ENCODE measurements at regions not wholly inside any gene's neighbourhood (a gene's known extent, or its start where the extent isn't known, plus 50 kb on each side); places are given as distances from the start of the nearest gene placed in this dataset.
"Not testable (repeated sequence)": the region's sequence is repeated elsewhere in the genome, so short reads cannot be mapped to it uniquely, and the experiment has no call there.

DNA sequence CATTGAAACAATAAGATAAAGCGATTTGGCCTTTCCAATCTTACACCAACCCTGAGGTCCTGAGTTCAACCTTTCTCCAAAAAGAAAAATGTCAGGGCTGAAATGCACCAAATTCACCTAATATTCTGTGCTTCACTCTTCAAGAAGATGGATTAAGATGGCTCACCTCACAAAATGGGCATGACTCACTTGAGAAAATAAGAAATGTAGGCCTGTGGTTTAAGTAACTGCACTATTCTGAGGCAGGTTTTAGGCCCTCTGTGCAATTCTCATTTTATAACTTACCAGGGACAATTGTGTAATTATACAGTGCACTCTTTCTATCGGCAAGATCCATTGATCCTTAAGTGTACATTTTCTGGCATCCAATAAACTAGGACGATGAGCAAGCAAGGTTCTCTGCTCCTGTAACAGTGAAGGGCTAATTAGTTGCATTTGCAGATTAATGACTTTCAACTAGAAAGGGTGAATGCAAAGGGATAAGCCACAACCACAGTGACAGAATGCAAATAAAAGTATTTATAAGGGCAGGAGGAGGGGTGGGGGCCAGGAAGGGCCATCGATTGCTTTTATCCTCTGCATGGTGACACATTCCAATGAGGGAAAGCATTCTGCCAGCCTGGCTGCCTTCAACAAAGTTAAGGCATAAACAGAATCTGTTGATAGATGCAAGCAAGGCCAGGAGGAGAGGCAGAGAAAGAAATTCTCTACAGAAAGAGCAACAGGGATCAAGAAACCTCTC is 214.5 kb downstream of the CAAP1 start:
- intact Hi-C loops (cut with DNase I) = no loop called here
- DNase-seq (ENCODE audit: low spot score) = no peak

DNA sequence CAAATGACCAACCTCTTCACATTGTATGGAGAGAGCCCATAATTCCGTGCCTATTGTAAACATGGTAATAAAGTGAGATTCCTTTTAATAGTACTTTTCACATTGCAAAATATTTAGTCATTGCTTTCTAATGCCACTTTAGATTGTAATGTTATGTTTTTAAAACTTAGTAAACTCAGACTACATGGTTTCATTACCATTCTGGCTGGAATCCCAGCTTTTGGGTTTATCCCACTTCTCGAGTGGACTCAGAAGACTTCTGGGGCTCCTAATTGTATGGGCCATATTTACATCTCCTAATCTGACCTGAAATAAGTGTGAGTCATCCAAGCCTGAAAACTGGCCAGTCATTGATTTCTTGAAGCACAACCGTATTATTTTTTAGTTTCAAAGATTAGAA is 217.6 kb downstream of the CAAP1 start:
- no peak for DNase-seq (ENCODE audit: low spot score)
- intact Hi-C loops (cut with DNase I) = no loop called here

DNA sequence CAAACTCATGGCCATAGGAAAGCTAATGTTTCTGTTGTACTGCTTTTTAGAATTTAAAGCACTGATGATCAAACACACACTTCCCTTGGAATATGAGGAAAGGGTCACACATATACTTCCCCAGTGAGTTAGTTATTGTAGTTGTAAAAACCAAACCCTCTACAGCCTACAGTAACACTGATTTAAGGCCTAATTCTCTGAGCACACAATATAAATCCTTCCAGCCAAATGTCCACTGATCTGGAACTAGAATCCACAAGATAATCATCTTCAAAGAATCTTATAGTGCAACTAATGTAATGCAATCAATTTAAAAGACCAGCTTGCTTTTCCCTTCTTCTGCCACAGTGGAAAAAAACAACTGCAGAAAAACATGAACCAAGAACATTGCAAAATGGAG is 219.3 kb downstream of the CAAP1 start:
- DNase-seq (ENCODE audit: low spot score) = no peak

GRCh38 chr9:26669701-26670670 is 222.6 kb downstream of the CAAP1 start:
- no peak for DNase-seq (ENCODE audit: low spot score)
- intact Hi-C loops (cut with DNase I) = no loop called here

More for the DNA sequence above, 219.3 kb downstream of the CAAP1 start:
- intact Hi-C loops (cut with DNase I) = no loop called here

DNA sequence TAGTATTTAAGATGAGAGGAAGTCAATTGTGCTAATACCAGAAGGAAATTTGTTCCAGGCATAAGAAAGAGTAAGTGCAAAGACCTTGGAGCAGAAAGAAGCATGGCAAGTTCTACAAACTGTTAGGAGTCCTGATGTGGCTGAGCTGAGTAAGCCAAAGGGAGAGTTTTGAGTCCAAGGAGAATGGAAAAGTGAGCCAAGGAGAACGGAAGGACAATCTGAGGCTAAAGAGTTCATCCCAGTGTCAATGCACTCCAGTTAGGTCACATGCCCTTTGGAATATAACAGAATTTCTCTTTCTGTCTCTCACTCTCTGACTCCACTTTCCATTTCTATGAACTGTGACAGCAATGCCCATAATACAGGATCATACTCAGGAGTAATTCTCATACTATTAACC is 224.7 kb downstream of the CAAP1 start:
- intact Hi-C loops (cut with DNase I) = no loop called here
- no peak for DNase-seq (ENCODE audit: low spot score)

DNA sequence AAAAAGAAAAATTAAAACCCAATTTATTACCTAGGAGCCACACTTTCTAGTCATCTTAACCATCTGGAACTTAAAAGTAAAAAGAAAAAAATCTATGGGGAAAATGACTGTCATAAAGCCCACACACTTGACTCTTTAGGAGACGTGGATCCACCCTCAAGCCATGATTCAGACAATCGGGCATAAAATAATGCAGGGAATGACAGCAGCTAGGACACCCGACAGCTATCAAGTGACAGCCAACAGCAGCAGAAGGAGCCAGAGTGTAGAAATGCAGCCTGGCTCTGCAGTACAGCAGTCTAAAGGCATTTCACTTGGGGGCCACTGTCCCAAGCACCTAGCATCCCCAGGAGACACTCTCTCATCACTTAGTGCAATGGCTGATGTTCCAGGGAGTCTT is 226.9 kb downstream of the CAAP1 start:
- intact Hi-C loops (cut with DNase I) = no loop called here
- no peak for DNase-seq (ENCODE audit: low spot score)

DNA sequence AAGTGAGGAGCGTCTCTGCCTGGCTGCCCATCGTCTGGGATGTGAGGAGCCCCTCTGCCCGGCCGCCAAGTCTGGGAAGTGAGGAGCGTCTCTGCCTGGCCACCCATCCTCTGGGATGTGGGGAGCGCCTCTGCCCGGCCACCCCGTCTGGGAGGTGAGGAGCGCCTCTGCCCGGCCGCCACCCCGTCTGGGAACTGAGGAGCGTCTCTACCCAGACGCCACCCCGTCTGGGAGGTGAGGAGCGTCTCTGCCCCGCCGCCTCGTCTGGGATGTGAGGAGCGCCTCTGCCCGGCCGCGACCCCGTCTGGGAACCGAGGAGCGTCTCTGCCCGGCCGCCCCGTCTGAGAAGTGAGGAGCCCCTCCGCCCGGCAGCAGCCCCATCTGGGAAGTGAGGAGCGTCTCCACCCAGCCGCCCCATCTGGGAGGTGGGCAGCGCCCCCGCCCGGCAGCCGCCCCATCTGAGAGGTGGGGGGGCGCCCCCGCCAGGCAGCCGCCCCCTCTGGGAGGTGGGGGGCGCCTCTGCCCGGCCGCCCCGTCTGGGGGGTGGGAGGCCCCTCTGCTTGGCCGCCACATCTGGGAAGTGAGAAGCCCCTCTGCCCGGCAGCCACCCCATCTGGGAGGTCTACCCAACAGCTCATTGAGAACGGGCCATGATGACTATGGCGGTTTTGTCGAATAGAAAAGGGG is 228.4 kb downstream of the CAAP1 start:
- DNase-seq (ENCODE audit: low spot score); intact Hi-C loops (cut with DNase I): not testable (repeated sequence)

- no peak for DNase-seq (ENCODE audit: low spot score)
- intact Hi-C loops (cut with DNase I) = no loop called here
These were observed 230.1 kb downstream of the CAAP1 start for GRCh38 chr9:26662476-26662875.

- intact Hi-C loops (cut with DNase I) = no loop called here
- no peak for DNase-seq (ENCODE audit: low spot score)
These were observed 234.1 kb downstream of the CAAP1 start for GRCh38 chr9:26658476-26658875.

DNA sequence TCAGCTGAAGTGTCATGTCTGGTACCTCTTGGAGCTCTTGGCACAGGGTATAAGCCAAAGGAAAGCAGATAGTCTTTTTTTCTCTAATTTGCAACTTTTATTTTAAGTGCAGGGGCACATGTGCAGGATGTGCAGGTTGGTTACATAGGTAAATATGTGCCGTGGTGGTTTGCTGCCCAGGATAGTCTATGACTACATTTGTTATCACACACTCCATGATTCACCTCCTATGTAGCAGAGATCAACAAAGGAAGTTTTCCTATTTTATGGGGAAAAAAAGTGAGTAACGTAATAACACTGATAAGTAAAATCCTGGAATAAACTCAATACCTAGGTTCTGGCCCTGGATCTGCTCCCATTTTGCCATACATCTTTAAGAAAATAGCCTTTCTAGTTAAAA is 234.6 kb downstream of the CAAP1 start:
- no peak for DNase-seq (ENCODE audit: low spot score)
- intact Hi-C loops (cut with DNase I) = no loop called here

DNA sequence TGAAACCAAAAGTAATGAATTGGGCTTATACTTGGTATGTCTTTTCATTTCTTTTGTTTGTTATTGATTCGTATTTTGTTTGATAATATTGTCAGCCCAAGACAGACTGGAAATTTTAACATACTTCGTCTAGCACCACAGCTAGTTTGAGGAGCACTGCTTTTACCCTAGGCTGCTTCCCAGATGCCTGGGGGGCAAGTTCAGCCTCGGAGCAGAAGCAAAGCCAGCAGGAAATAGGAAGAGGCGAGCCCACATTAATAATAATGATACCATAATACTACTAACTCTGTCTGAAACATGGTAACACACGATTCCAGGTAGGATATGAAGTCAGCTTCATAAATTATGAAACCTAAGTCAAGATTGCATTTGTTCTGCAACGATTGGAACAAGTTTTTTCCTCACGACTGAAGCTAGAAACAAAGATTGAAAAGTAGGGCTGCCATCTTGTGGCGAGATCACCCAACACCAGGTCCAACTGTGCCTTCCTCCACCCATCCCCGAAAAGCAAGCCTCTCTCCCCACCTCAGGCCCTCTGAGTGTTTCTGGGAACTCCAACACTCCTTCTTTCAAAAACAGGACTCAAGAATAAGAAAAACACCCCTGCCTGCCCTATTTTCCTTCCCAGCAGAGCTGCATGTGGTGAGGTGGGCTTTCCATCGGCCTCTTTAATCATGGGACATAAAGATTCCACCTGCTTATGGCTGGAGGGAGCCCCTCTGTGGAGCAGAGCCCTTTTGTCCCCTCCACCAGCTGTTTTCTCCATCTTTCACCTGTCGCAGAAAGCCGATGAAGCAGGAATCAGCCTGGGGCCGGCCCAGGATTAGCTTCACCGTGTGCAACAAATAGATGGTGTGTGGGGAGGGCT is 236.4 kb downstream of the CAAP1 start:
- intact Hi-C loops (cut with DNase I) = no loop called here
- no peak for DNase-seq (ENCODE audit: low spot score)

DNA sequence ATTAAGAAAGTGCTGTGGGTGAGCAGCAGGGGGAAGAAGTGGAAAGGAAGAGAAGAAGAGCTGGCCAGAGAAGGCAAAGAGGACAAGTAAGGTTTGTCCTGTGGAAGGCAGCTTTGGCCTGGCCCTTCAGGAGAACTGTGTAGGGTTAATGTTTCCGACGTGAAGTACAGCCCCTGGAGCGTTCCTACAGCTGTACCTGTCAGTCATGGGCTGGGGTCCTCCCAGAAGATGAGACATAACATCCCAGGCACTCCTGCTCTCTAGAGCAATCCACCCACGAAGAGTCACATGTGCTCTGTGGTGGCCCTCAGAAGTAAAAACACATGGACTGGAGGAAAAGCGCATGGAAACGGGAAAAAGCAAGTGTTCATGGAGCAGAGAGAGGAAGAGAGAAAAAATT is 237.4 kb downstream of the CAAP1 start:
- no peak for DNase-seq (ENCODE audit: low spot score)
- intact Hi-C loops (cut with DNase I) = no loop called here

GRCh38 chr9:26650325-26650724 is 242.3 kb downstream of the CAAP1 start:
- no peak for DNase-seq (ENCODE audit: low spot score)
- intact Hi-C loops (cut with DNase I) = no loop called here

DNA sequence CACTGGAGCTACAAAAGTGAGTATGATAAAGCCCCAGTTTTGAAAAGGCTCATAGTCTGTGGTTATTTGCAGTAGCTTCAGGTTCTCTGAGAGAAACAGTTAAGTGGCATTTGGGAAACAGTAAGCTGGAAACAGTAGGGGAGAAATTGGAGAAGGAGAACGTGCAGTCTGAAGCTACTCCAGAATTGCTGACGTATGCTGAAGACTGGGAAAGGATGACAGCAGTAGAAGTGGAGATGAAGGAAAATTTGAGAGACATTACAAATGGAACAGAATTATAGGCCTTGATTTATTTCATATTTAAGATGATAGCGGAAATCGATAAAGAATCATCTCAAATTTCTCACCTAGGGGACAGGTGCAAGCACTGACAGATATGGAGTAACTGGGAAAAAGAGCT is 248.8 kb downstream of the CAAP1 start:
- intact Hi-C loops (cut with DNase I) = no loop called here
- DNase-seq (ENCODE audit: low spot score) = no peak

DNA sequence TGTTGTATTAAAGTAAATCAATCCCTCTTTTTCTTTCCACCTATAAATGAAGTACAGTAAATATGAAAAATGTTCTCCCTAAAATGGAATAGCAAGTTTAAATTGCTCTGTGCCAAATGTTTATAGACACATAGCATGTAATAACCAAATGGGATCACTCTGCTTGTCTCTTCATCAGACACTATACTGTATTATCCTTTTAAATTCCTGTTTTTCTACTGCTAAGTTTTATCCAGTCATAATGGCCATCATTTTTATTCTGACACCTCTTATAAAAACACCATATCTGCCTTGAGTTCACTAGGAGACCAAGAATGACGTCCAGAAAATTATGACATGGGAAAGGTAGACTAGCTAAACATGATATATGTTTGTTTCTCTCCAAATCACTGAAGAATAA is 252.8 kb downstream of the CAAP1 start:
- intact Hi-C loops (cut with DNase I) = no loop called here
- DNase-seq (ENCODE audit: low spot score) = no peak

- no peak for DNase-seq (ENCODE audit: low spot score)
- intact Hi-C loops (cut with DNase I) = no loop called here
These were observed 255.5 kb downstream of the CAAP1 start for GRCh38 chr9:26637101-26637500.

GRCh38 chr9:26613851-26614350 is 278.7 kb downstream of the CAAP1 start:
- intact Hi-C loops (cut with DNase I); DNase-seq (ENCODE audit: low spot score): not testable (repeated sequence)

- no peak for DNase-seq (ENCODE audit: low spot score)
- intact Hi-C loops (cut with DNase I) = no loop called here
These were observed 280.4 kb downstream of the CAAP1 start for GRCh38 chr9:26612211-26612610.

- intact Hi-C loops (cut with DNase I) = no loop called here
- no peak for DNase-seq (ENCODE audit: low spot score)
These were observed 285.8 kb downstream of the CAAP1 start for GRCh38 chr9:26606756-26607155.
